ENCODE measurements at regions not wholly inside any gene's neighbourhood (a gene's known extent, or its start where the extent isn't known, plus 50 kb on each side); places are given as distances from the start of the nearest gene placed in this dataset.

GRCh38 chr6:78076371-78076770, 423.5 kb downstream of the MEI4 start:
- dilution Hi-C loops (cut with HindIII; ENCODE audit: low sequenced_read_pairs, unreplicated experiment) = no loop called here
- Histone ChIP-seq H4K5ac (ENCODE audit: low read depth, low read length) (no peak overlapping the region), H3K14ac (replicated peaks; ENCODE audit: low read depth, low read length) (no peak overlapping the region), H2AK5ac (ENCODE audit: low read depth, low read length) (no peak overlapping the region), H3K4ac (ENCODE audit: low read depth, low read length) (no peak overlapping the region), H3K23ac (ENCODE audit: low read depth, low read length) (no peak overlapping the region), H4K91ac (ENCODE audit: insufficient read depth, low read depth, low read length) (no peak overlapping the region), H2BK15ac (ENCODE audit: low read depth, low read length) (no peak overlapping the region), H2AK9ac (replicated peaks; ENCODE audit: low read depth, low read length, poor library complexity) (no peak overlapping the region), H2BK20ac (ENCODE audit: low read depth, low read length) (no peak overlapping the region), H3K18ac (ENCODE audit: low read depth, low read length) (no peak overlapping the region), H3K9me3 (ENCODE audit: control insufficient read depth, insufficient read depth, low read length) (peaks cover 2% of the 10 kb centered on the region; the same call in 1 of the 2 replicates), H3K9me1 (ENCODE audit: insufficient read depth, low read length) (no peaks in the 10 kb centered on the region), H3K9ac (ENCODE audit: low read depth, low read length) (no peak overlapping the region), H4K20me1 (ENCODE audit: insufficient read depth, low read length) (no peaks in the 10 kb centered on the region), H3K56ac (ENCODE audit: extremely low read depth, insufficient read depth, low read length) (no peak overlapping the region), H3K79me1 (ENCODE audit: low read depth in 1 of 2, low read length in 2 of 2) (no peaks in the 10 kb centered on the region), H2BK5ac (ENCODE audit: low read depth, low read length, poor library complexity, severe bottlenecking) (no peak overlapping the region), H3K27me3 (ENCODE audit: control insufficient read depth, insufficient read depth, low read length) (no peaks in the 10 kb centered on the region), H3K4me2 (ENCODE audit: low read depth, low read length) (no peak overlapping the region), H2BK120ac (ENCODE audit: low read depth, low read length) (no peak overlapping the region), H3K4me1 (ENCODE audit: control insufficient read depth, insufficient read depth, low read length) (no peaks in the 10 kb centered on the region), H2AFZ (replicated peaks; ENCODE audit: low read length, poor library complexity) (no peak overlapping the region), H4K8ac (ENCODE audit: low read depth in 2 of 2, low read length in 2 of 2) (no peak overlapping the region), H3K36me3 (ENCODE audit: control insufficient read depth, insufficient read depth, low read length) (no peaks in the 10 kb centered on the region), H3K27ac (ENCODE audit: insufficient read depth, low read length) (no peak overlapping the region), H3K4me3 (ENCODE audit: insufficient read depth, low read depth, low read length) (no peak overlapping the region)
- TF ChIP-seq NFE2L2 (IDR thresholded peaks at IDR 0.05; ENCODE audit: low read depth, low read length) (no peak), POLR2A (IDR thresholded peaks at IDR 0.05; ENCODE audit: low read depth, low read length) (no peak), RCOR1 (IDR thresholded peaks at IDR 0.05; ENCODE audit: insufficient replicate concordance, low read length) (no peak), SMC3 (IDR thresholded peaks at IDR 0.05; ENCODE audit: low read depth, low read length) (no peak), CEBPB (IDR thresholded peaks at IDR 0.05; ENCODE audit: low read depth, low read length) (no peak), CHD1 (IDR thresholded peaks at IDR 0.05; ENCODE audit: low read depth, low read length) (no peak), FOS (IDR thresholded peaks at IDR 0.05; ENCODE audit: low read depth, low read length) (no peak), MAZ (IDR thresholded peaks at IDR 0.05; ENCODE audit: borderline replicate concordance, low read depth, low read length) (no peak), USF2 (IDR thresholded peaks at IDR 0.05; ENCODE audit: low read depth, low read length) (no peak), RFX5 (IDR thresholded peaks at IDR 0.05; ENCODE audit: low read depth, low read length) (no peak), RAD21 (IDR thresholded peaks at IDR 0.05; ENCODE audit: low read length) (no peak), MAFK (IDR thresholded peaks at IDR 0.05; ENCODE audit: low read depth, low read length) (no peak), BHLHE40 (IDR thresholded peaks at IDR 0.05; ENCODE audit: low read depth, low read length) (no peak), MXI1 (IDR thresholded peaks at IDR 0.05; ENCODE audit: borderline replicate concordance, low read depth, low read length) (no peak)
- TF ChIP-seq, protein P1, sequence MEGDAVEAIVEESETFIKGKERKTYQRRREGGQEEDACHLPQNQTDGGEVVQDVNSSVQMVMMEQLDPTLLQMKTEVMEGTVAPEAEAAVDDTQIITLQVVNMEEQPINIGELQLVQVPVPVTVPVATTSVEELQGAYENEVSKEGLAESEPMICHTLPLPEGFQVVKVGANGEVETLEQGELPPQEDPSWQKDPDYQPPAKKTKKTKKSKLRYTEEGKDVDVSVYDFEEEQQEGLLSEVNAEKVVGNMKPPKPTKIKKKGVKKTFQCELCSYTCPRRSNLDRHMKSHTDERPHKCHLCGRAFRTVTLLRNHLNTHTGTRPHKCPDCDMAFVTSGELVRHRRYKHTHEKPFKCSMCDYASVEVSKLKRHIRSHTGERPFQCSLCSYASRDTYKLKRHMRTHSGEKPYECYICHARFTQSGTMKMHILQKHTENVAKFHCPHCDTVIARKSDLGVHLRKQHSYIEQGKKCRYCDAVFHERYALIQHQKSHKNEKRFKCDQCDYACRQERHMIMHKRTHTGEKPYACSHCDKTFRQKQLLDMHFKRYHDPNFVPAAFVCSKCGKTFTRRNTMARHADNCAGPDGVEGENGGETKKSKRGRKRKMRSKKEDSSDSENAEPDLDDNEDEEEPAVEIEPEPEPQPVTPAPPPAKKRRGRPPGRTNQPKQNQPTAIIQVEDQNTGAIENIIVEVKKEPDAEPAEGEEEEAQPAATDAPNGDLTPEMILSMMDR (conservative IDR thresholded peaks at IDR 0.05; ENCODE audit: low read depth, low read length) = no peak
- TF ChIP-seq, protein P2, sequence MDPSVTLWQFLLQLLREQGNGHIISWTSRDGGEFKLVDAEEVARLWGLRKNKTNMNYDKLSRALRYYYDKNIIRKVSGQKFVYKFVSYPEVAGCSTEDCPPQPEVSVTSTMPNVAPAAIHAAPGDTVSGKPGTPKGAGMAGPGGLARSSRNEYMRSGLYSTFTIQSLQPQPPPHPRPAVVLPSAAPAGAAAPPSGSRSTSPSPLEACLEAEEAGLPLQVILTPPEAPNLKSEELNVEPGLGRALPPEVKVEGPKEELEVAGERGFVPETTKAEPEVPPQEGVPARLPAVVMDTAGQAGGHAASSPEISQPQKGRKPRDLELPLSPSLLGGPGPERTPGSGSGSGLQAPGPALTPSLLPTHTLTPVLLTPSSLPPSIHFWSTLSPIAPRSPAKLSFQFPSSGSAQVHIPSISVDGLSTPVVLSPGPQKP (IDR thresholded peaks at IDR 0.05; ENCODE audit: borderline replicate concordance, low read depth, low read length) = no peak
- in situ Hi-C loops (cut with MboI; ENCODE audit: low sequenced_read_pairs) = no loop called here
- no TSS peak for BruUV-seq (replicated peaks)
- POLR2A ChIA-PET (ENCODE audit: unreplicated experiment) = no interaction called here
- DNase-seq = no peak
- intact Hi-C loops (cut with micrococcal nuclease) = no loop called here
- ATAC-seq (ENCODE audit: low read depth) = no peak
- CTCF ChIA-PET = no interaction called here
- 60% methylated on average over 1 of the region's 5 CpGs; no CpG with 5 or more reads in 1 of the 2 experiments for WGBS, 2 experiments (ENCODE audit: extremely low coverage in 2 of 2, insufficient read length in 1 of 2)

Data from IMR-90 (cell line).